Neural progenitor cell (in vitro differentiated cells): ENCODE measurements at regions not wholly inside any gene's neighbourhood (a gene's known extent, or its start where the extent isn't known, plus 50 kb on each side); places are given as distances from the start of the nearest gene placed in this dataset.

Experiments
- EZH2 ChIP-seq: fragments of 200-600 bp; sonication (generic); IDR thresholded peaks from 2 replicates; pipeline ENCODE4 v1.6.1; 2017; ENCODE audit warnings: antibody characterized with exemption, mild to moderate bottlenecking, moderate library complexity
- TF ChIP-seq, protein P1 (sequence below): fragments of 200-600 bp; sonication (generic); IDR thresholded peaks from 2 replicates; pipeline ENCODE4 v1.5.1; 2017; ENCODE audit warnings: antibody characterized with exemption, mild to moderate bottlenecking

DNA sequence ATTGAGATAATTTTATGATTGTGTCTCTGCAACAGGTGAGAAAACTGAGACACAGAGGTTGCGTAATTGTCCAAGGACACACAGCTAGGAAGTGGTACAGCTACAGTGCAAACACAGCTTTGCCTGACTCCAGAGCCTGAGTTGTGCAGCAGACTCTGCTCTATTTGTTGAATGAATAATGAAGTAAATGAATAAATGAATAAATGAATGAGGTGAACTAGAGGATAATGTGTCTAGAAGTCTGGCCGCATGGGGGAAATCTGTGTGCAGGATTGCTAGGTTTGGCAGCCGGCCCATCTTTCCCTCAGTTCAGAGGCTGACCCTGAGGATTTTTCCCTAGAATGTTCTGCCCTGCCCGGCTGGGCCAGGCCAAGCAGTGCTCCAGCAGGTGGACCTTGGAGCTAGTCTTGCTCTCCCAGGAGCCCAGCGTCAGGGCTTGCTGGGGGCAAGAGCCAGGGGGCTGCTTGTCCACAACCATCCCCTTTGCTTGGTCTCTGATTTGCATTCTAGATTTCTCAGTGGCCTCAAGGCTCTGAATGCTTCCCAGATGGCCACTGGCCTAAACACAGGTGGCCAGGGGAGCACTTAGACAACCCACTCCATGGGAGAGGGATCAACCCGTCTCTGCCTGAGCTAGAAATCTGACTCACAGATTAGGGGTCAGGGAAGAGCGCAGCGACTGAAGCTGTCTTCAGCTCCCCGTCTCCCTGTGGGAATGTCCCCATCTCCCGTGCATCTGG, 225.2 kb downstream of the C12orf75 start:
- TF ChIP-seq, protein P1, sequence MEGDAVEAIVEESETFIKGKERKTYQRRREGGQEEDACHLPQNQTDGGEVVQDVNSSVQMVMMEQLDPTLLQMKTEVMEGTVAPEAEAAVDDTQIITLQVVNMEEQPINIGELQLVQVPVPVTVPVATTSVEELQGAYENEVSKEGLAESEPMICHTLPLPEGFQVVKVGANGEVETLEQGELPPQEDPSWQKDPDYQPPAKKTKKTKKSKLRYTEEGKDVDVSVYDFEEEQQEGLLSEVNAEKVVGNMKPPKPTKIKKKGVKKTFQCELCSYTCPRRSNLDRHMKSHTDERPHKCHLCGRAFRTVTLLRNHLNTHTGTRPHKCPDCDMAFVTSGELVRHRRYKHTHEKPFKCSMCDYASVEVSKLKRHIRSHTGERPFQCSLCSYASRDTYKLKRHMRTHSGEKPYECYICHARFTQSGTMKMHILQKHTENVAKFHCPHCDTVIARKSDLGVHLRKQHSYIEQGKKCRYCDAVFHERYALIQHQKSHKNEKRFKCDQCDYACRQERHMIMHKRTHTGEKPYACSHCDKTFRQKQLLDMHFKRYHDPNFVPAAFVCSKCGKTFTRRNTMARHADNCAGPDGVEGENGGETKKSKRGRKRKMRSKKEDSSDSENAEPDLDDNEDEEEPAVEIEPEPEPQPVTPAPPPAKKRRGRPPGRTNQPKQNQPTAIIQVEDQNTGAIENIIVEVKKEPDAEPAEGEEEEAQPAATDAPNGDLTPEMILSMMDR, result no peak
- no peak for TF ChIP-seq EZH2
